ENCODE measurements at regions not wholly inside any gene's neighbourhood (a gene's known extent, or its start where the extent isn't known, plus 50 kb on each side); places are given as distances from the start of the nearest gene placed in this dataset.
"Not testable (repeated sequence)": the region's sequence is repeated elsewhere in the genome, so short reads cannot be mapped to it uniquely, and the experiment has no call there.

- TF ChIP-seq E4F1 (IDR thresholded peaks at IDR 0.05; ENCODE audit: borderline replicate concordance, partially characterized antibody) (no peak), POLR2A (IDR thresholded peaks at IDR 0.05; ENCODE audit: low read depth, low read length) (no peak), SPI1 (IDR thresholded peaks at IDR 0.05; ENCODE audit: borderline replicate concordance, insufficient read depth, low read depth, low read length) (no peak)
These were observed 1314.0 kb downstream of the JRKL start (continued) for GRCh38 chr11:97703851-97704250.

GRCh38 chr11:97705441-97705840 lies 1315.3 kb upstream of the CNTN5 start:
- DNase-seq (ENCODE audit: low read depth, low spot score); H3K4me3 ChIP-seq; intact Hi-C loops (cut with micrococcal nuclease; ENCODE audit: unreplicated experiment); BruUV-seq (replicated peaks); SMC1A ChIA-PET (ENCODE audit: uncharacterized antibody, unreplicated experiment); H3K4me1 ChIP-seq (ENCODE audit: control insufficient read depth, insufficient read depth, low read length); H3K9ac ChIP-seq (ENCODE audit: control insufficient read depth, insufficient read depth, low read length); H2AFZ ChIP-seq (ENCODE audit: control insufficient read depth, low read depth, low read length); H3K9me3 ChIP-seq (replicated peaks; ENCODE audit: control insufficient read depth, insufficient read depth, low read length); H3K27me3 ChIP-seq (replicated peaks in 1 of 2; ENCODE audit: control insufficient read depth in 2 of 2, insufficient read depth in 2 of 2, low read length in 1 of 2); H4K20me1 ChIP-seq (ENCODE audit: control insufficient read depth, insufficient read depth); H3K36me3 ChIP-seq (ENCODE audit: control insufficient read depth in 2 of 2, insufficient read depth in 2 of 2, low read length in 1 of 2); POLR2A ChIA-PET; H3K27ac ChIP-seq (ENCODE audit: control insufficient read depth, insufficient read depth); H3K79me2 ChIP-seq (ENCODE audit: control insufficient read depth, insufficient read depth, low read length); RAD21 ChIA-PET (ENCODE audit: unreplicated experiment); in situ Hi-C loops (cut with MboI); FAIRE-seq; ATAC-seq; CTCF ChIA-PET; H3K4me2 ChIP-seq (ENCODE audit: control insufficient read depth, insufficient read depth): not testable (repeated sequence)
- 0% methylated on average over 1 of the region's 1 CpG for WGBS (ENCODE audit: insufficient coverage, insufficient replicate concordance, low lambda C conversion rate, missing lambda C conversion rate)

GRCh38 chr11:97717922-97718321 lies 1302.8 kb upstream of the CNTN5 start:
- RAD21 ChIA-PET (ENCODE audit: unreplicated experiment): no interaction called here
- FAIRE-seq (no peak), ATAC-seq (no peak), DNase-seq (ENCODE audit: low read depth, low spot score) (no peak)
- no peaks in the 10 kb centered on the region for H3K27me3 ChIP-seq (replicated peaks in 1 of 2; ENCODE audit: control insufficient read depth in 2 of 2, insufficient read depth in 2 of 2, low read length in 1 of 2)
- H2AFZ ChIP-seq (ENCODE audit: control insufficient read depth, low read depth, low read length): no peak overlapping the region
- no peaks in the 10 kb centered on the region for H3K4me1 ChIP-seq (ENCODE audit: control insufficient read depth, insufficient read depth, low read length)
- no peaks in the 10 kb centered on the region for H3K79me2 ChIP-seq (ENCODE audit: control insufficient read depth, insufficient read depth, low read length)
- in situ Hi-C loops (cut with MboI): no loop called here
- no peaks in the 10 kb centered on the region for H4K20me1 ChIP-seq (ENCODE audit: control insufficient read depth, insufficient read depth)
- H3K4me2 ChIP-seq (ENCODE audit: control insufficient read depth, insufficient read depth): no peak overlapping the region
- no peak overlapping the region for H3K4me3 ChIP-seq
- no peak overlapping the region for H3K27ac ChIP-seq (ENCODE audit: control insufficient read depth, insufficient read depth)
- no TSS peak for BruUV-seq (replicated peaks)
- POLR2A ChIA-PET: no interaction called here
- H3K9ac ChIP-seq (ENCODE audit: control insufficient read depth, insufficient read depth, low read length): no peak overlapping the region
- CTCF ChIA-PET: no interaction called here
- no peaks in the 10 kb centered on the region for H3K36me3 ChIP-seq (ENCODE audit: control insufficient read depth in 2 of 2, insufficient read depth in 2 of 2, low read length in 1 of 2)
- no peaks in the 10 kb centered on the region for H3K9me3 ChIP-seq (replicated peaks; ENCODE audit: control insufficient read depth, insufficient read depth, low read length)
- WGBS (ENCODE audit: insufficient coverage, insufficient replicate concordance, low lambda C conversion rate, missing lambda C conversion rate): 61% methylated on average over 26 of the region's 26 CpGs
- intact Hi-C loops (cut with micrococcal nuclease; ENCODE audit: unreplicated experiment): no loop called here
- SMC1A ChIA-PET (ENCODE audit: uncharacterized antibody, unreplicated experiment): no interaction called here
- TF ChIP-seq MTA3 (IDR thresholded peaks at IDR 0.05; ENCODE audit: borderline replicate concordance, low read length): no peak
- no peak for TF ChIP-seq RAD51 (IDR thresholded peaks at IDR 0.05)
- no peak for TF ChIP-seq TCF7 (IDR thresholded peaks at IDR 0.05; ENCODE audit: borderline replicate concordance)
- no peak for TF ChIP-seq RUNX3 (IDR thresholded peaks at IDR 0.05; ENCODE audit: low read length)
- no peak for TF ChIP-seq KAT2A (conservative IDR thresholded peaks at IDR 0.05; ENCODE audit: control insufficient read depth, low read depth, low read length)
- TF ChIP-seq SREBF1 (IDR thresholded peaks at IDR 0.05; ENCODE audit: low read length): no peak
- no peak for TF ChIP-seq PRDM15 (CRISPR knock-in tag; IDR thresholded peaks at IDR 0.05)
- TF ChIP-seq RELA (IDR thresholded peaks at IDR 0.05; ENCODE audit: borderline replicate concordance, partially characterized antibody): no peak

Data from GM12878 (cell line).